ENCODE measurements at regions not wholly inside any gene's neighbourhood (a gene's known extent, or its start where the extent isn't known, plus 50 kb on each side); places are given as distances from the start of the nearest gene placed in this dataset.

DNA sequence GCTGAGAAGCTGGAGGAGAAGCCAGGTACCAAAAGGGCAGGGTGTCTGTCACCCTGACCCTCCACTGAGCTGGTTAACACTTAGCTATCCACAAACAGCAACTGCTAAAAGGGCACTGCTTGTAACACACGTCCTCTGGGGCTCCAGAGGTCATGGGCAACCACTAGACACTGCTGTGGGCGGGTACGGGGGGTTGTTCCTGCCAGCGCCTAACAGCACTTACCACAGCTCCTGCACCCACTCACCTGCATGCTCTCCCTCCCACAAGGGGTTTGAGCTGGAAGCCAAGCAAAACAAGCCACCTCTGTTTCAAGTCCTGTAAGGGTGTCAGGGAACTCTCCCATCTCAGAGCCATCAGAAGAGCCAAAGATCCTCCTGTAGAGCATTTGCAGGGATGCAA, 407.6 kb downstream of the MFSD1 start:
- Histone ChIP-seq H3K36me3 (no peaks in the 10 kb centered on the region), H3K9me3 (no peaks in the 10 kb centered on the region), H3K4me1 (no peaks in the 10 kb centered on the region), H3K27me3 (no peaks in the 10 kb centered on the region), H3K27ac (no peak overlapping the region), H3K4me3 (no peak overlapping the region)
- no peak for TF ChIP-seq EP300 (IDR thresholded peaks at IDR 0.05)
- TF ChIP-seq POLR2A (IDR thresholded peaks at IDR 0.05) = no peak
- TF ChIP-seq POLR2AphosphoS5 (IDR thresholded peaks at IDR 0.05) = no peak
- TF ChIP-seq, protein P1, sequence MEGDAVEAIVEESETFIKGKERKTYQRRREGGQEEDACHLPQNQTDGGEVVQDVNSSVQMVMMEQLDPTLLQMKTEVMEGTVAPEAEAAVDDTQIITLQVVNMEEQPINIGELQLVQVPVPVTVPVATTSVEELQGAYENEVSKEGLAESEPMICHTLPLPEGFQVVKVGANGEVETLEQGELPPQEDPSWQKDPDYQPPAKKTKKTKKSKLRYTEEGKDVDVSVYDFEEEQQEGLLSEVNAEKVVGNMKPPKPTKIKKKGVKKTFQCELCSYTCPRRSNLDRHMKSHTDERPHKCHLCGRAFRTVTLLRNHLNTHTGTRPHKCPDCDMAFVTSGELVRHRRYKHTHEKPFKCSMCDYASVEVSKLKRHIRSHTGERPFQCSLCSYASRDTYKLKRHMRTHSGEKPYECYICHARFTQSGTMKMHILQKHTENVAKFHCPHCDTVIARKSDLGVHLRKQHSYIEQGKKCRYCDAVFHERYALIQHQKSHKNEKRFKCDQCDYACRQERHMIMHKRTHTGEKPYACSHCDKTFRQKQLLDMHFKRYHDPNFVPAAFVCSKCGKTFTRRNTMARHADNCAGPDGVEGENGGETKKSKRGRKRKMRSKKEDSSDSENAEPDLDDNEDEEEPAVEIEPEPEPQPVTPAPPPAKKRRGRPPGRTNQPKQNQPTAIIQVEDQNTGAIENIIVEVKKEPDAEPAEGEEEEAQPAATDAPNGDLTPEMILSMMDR (IDR thresholded peaks at IDR 0.05) = no peak
- ATAC-seq = no peak
- WGBS, 2 donors (ENCODE audit: low coverage in 1 of 2) = 75% methylated on average over 3 of the region's 4 CpGs; no CpG with 5 or more reads in 1 of the 2 donors

DNA sequence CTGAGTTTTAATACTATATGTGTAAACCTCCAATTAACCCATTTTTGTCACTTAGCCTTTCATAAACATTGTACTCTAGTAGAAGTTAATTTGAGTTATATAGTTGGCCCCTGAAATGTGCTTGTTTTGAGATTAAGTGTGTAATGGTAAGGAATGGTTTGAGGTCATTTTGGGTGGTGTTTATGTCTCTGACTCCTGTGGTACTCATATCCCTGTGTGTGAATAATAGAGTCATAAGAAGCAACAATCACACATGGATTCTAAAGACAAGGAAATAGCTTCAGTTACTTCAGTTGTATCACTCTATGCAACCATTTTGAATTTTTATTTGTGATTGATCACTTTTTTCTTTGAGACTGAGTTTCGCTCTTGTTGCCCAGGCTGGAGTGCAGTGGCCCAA, 408.5 kb downstream of the MFSD1 start:
- ATAC-seq = no peak
- H3K27me3 ChIP-seq = no peaks in the 10 kb centered on the region
- no peak overlapping the region for H3K27ac ChIP-seq
- H3K9me3 ChIP-seq = no peaks in the 10 kb centered on the region
- no peak overlapping the region for H3K4me3 ChIP-seq
- no peaks in the 10 kb centered on the region for H3K36me3 ChIP-seq
- no peaks in the 10 kb centered on the region for H3K4me1 ChIP-seq
- 75 to 100% methylated on average over 1 of the region's 1 CpG for WGBS, 2 donors (ENCODE audit: low coverage in 1 of 2)
- TF ChIP-seq, protein P1 (IDR thresholded peaks at IDR 0.05) = no peak
- no peak for TF ChIP-seq POLR2AphosphoS5 (IDR thresholded peaks at IDR 0.05)
- no peak for TF ChIP-seq EP300 (IDR thresholded peaks at IDR 0.05)
- TF ChIP-seq POLR2A (IDR thresholded peaks at IDR 0.05) = no peak

DNA sequence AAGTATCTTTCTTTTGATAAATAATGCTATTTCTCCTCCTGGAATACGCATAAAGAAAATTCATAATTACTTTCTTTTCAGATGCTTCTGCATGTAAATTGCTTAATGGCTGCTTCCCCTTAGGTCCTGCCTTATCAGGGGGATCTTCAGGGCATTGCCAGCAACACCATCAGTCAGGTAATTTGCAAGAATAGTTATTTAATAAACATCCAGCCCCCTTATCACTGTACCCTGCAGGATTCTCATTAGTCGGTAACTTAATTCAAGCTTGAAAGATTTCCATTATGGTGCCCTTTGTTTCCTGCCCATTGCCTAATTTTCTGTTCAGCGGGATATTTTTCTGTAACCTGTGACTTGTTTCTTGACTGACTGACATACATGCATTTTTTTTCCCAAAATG, 414.5 kb downstream of the MFSD1 start:
- Histone ChIP-seq H3K9me3 (no peaks in the 10 kb centered on the region), H3K27ac (no peak overlapping the region), H3K27me3 (no peaks in the 10 kb centered on the region), H3K36me3 (no peaks in the 10 kb centered on the region), H3K4me3 (no peak overlapping the region), H3K4me1 (no peaks in the 10 kb centered on the region)
- WGBS, 2 donors (ENCODE audit: low coverage in 1 of 2) = 86 to 100% methylated on average over 2 to 3 of the region's 3 CpGs
- no peak for ATAC-seq
- no peak for TF ChIP-seq POLR2AphosphoS5 (IDR thresholded peaks at IDR 0.05)
- TF ChIP-seq POLR2A (IDR thresholded peaks at IDR 0.05) = no peak
- TF ChIP-seq EP300 (IDR thresholded peaks at IDR 0.05) = no peak
- TF ChIP-seq, protein P1 (IDR thresholded peaks at IDR 0.05) = no peak

DNA sequence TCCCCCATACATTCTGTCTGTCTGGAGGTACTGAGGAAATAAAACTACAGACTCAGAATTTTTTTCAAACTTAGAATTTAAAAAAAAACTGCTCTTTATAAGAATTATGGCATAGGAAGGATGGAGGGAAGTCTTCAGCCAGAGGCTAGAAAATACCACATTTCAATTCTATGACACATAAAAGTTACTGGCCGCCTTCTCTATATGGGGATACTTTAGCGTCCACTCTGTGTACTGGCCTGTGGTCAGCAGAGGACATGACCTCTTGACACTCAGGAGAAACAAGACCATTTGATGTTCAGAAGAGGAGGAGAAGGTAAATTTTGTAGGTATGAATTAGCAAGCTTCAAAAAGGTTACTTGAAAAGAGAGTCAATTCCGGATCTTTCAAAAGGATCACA, 417.4 kb downstream of the MFSD1 start:
- WGBS, 2 donors (ENCODE audit: low coverage in 1 of 2) = 90% methylated on average over 2 to 3 of the region's 3 CpGs
- H3K4me1 ChIP-seq = no peaks in the 10 kb centered on the region

DNA sequence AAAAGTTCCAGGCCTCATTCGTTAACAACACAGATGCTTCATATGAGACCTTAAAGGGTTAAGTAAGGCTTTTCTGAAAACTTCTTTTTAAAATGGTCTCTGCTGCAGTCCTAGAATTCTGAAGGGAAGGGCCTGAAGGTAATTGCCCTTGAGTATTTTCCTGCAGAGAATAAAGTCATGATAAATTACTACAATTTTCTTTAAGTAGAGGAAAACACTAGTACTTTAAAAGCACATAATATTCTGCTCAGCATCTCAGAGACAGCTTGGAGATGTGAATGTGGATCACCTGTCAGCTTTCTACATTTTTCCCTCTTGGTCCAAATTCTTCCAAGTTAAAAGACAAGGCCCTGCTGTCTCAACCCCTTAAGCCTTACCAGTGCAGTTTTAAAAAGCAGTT, 419.5 kb downstream of the MFSD1 start:
- no peaks in the 10 kb centered on the region for H3K9me3 ChIP-seq
- WGBS, 2 donors (ENCODE audit: low coverage in 1 of 2) = 75 to 100% methylated on average over 1 of the region's 1 CpG
- no peaks in the 10 kb centered on the region for H3K36me3 ChIP-seq
- H3K4me1 ChIP-seq = no peaks in the 10 kb centered on the region
- no peak overlapping the region for H3K4me3 ChIP-seq
- no peak for ATAC-seq
- H3K27ac ChIP-seq = no peak overlapping the region
- no peak for TF ChIP-seq EP300 (IDR thresholded peaks at IDR 0.05)
- no peak for TF ChIP-seq POLR2AphosphoS5 (IDR thresholded peaks at IDR 0.05)
- TF ChIP-seq, protein P1 (IDR thresholded peaks at IDR 0.05) = no peak
- no peak for TF ChIP-seq POLR2A (IDR thresholded peaks at IDR 0.05)
- H3K27me3 ChIP-seq = no peaks in the 10 kb centered on the region

More for the DNA sequence above, 417.4 kb downstream of the MFSD1 start:
- Histone ChIP-seq H3K4me3 (no peak overlapping the region), H3K9me3 (no peaks in the 10 kb centered on the region), H3K27me3 (no peaks in the 10 kb centered on the region), H3K27ac (no peak overlapping the region), H3K36me3 (no peaks in the 10 kb centered on the region)
- no peak for ATAC-seq
- TF ChIP-seq EP300 (IDR thresholded peaks at IDR 0.05) = no peak
- TF ChIP-seq POLR2A (IDR thresholded peaks at IDR 0.05) = no peak
- TF ChIP-seq, protein P1 (IDR thresholded peaks at IDR 0.05) = no peak
- no peak for TF ChIP-seq POLR2AphosphoS5 (IDR thresholded peaks at IDR 0.05)

Data from gastroesophageal sphincter (tissue), 4 donors.